Esophagus squamous epithelium (tissue), 5 donors: ENCODE measurements at regions not wholly inside any gene's neighbourhood (a gene's known extent, or its start where the extent isn't known, plus 50 kb on each side); places are given as distances from the start of the nearest gene placed in this dataset.

ENCODE experiments used
- DNase-seq: peaks from one replicate; lab custom pipeline; 2025; lab: John Stamatoyannopoulos, UW
- H3K27ac ChIP-seq, 4 donors: fragments of 200-600 bp; sonication (generic); one replicate each; pipeline ENCODE4 v1.5.1; 2016 to 2019; ENCODE audit warnings: mild to moderate bottlenecking in 1 of 4
- H3K27me3 ChIP-seq, 4 donors: fragments of 200-600 bp; sonication (generic); 1 replicate in 3 of 4; 2 replicates in 1 of 4; pipeline versions ENCODE4 v1.5.1 to v1.6.0; 2017 to 2021; ENCODE audit warnings: antibody characterized with exemption in 1 of 4
- H3K36me3 ChIP-seq, 3 donors: fragments of 200-600 bp; sonication (generic); one replicate each; pipeline ENCODE4 v1.5.1; 2016 to 2019
- H3K4me1 ChIP-seq, 3 donors: fragments of 200-600 bp; sonication (generic); one replicate each; pipeline ENCODE4 v1.5.1; 2017 to 2019
- H3K4me3 ChIP-seq, 4 donors: fragments of 200-600 bp; sonication (generic); 1 replicate in 3 of 4; 2 replicates in 1 of 4; pipeline ENCODE4 v1.5.1; 2016 to 2019; ENCODE audit warnings: mild to moderate bottlenecking in 2 of 4, moderate library complexity in 1 of 4
- H3K9me3 ChIP-seq, 3 donors: fragments of 200-600 bp; sonication (generic); one replicate each; pipeline ENCODE4 v1.5.1; 2016 to 2019
- CTCF ChIP-seq, 6 experiments: fragments of 450-650 bp in 4 of 6; fragments of 200-600 bp in 2 of 6; sonication (generic) in 2 of 6; IDR thresholded peaks; one replicate each; pipeline ENCODE4 v1.5.1; 2016 to 2019; ENCODE audit warnings: antibody characterized with exemption in 6 of 6, mild to moderate bottlenecking in 4 of 6, moderate library complexity in 4 of 6
- POLR2A ChIP-seq, 4 donors: fragments of 450-650 bp; IDR thresholded peaks; one replicate each; pipeline ENCODE4 v1.6.1; 2017; ENCODE audit warnings: antibody characterized with exemption in 4 of 4, mild to moderate bottlenecking in 4 of 4, moderate library complexity in 3 of 4
- WGBS, 2 donors: methylation state at CpG; one replicate each; pipeline ENCODE4 v1.1.5; 2018; 5-methylcytosine and 5-hydroxymethylcytosine counted together
- intact Hi-C: fragments of 100-400 bp; cut with DNase I; formaldehyde crosslinking; loops from one replicate; pipeline ENCODE4 v1.15.0; 2022
- donor health status: DM: yes; HTN: yes; CAD: no.

DNA sequence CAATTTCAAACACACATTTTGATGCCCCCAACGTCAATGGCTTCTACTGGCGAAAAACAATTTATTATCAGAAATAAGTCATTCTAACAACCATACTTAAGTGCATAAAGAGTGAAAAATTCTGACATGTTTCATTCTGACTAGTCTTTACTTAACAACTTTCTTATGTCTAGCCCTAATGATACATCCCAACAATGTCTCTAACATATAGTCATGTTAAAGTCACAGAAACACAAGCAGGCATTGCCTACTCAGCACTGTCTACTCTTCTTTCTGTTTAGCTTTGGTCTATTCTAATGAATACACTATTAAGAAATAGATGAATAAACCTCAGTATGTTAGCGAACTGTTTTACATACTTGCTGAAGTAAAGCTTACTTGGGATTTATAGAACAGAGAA, 105.8 kb upstream of the DUSP10 start:
- Histone ChIP-seq H3K36me3 (no peaks in the 10 kb centered on the region), H3K27ac (no peak overlapping the region), H3K9me3 (no peaks in the 10 kb centered on the region), H3K4me1 (peaks cover 6 to 47% (median 10%) of the 10 kb centered on the region in 3 donors), H3K27me3 (no peaks in the 10 kb centered on the region), H3K4me3 (no peak overlapping the region)
- WGBS, 2 donors: 83 to 87% methylated on average over 3 of the region's 3 CpGs
- no peak for DNase-seq
- TF ChIP-seq CTCF (IDR thresholded peaks at IDR 0.05): no peak
- no peak for TF ChIP-seq POLR2A (IDR thresholded peaks at IDR 0.05)
- intact Hi-C loops: no loop called here

- peak overlapping the region in 3 of 4 donors; percentile 14 to 56 (median 52) for H3K27ac ChIP-seq
- no peak overlapping the region for H3K4me3 ChIP-seq
- H3K9me3 ChIP-seq: no peaks in the 10 kb centered on the region
- H3K27me3 ChIP-seq: no peaks in the 10 kb centered on the region
- intact Hi-C loops: no loop called here
- no peak for TF ChIP-seq POLR2A (IDR thresholded peaks at IDR 0.05)
- peak in 1 of 6 experiments; percentile 34 for TF ChIP-seq CTCF (IDR thresholded peaks at IDR 0.05)
- WGBS, 2 donors: 37 to 42% methylated on average over 4 to 9 of the region's 9 CpGs
- H3K4me1 ChIP-seq: peaks cover 6 to 44% (median 10%) of the 10 kb centered on the region in 3 donors
- DNase-seq: no peak
- no peaks in the 10 kb centered on the region for H3K36me3 ChIP-seq
Observed at GRCh38 chr1:221845650-221846371, 103.9 kb upstream of the DUSP10 start.

DNA sequence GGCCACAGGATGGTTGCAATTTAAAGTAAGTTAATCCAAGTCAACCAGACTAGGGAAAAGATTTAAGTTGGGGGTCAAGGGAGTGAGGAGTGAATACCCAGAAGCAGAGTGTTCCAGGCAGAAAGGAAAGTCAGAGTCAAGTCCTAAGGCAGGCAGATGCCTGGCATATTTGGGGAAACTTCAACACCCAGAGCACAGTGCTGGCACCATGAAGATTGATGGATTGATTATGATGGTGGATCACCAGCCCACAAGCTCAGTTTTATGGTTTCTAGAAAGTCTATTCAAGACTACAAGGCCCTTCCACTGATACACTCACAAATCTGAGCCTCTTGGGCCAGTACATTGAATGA, 100.1 kb upstream of the DUSP10 start:
- Histone ChIP-seq H3K36me3 (no peaks in the 10 kb centered on the region), H3K9me3 (no peaks in the 10 kb centered on the region), H3K27me3 (no peaks in the 10 kb centered on the region), H3K4me3 (no peak overlapping the region), H3K4me1 (peaks cover 18 to 50% (median 20%) of the 10 kb centered on the region in 3 donors), H3K27ac (no peak overlapping the region)
- TF ChIP-seq CTCF (IDR thresholded peaks at IDR 0.05): no peak
- no peak for DNase-seq
- intact Hi-C loops: no loop called here

GRCh38 chr1:221841251-221841982, 99.5 kb upstream of the DUSP10 start:
- no peak for TF ChIP-seq CTCF (IDR thresholded peaks at IDR 0.05)
- no peak for TF ChIP-seq POLR2A (IDR thresholded peaks at IDR 0.05)
- WGBS, 2 donors: 63 to 65% methylated on average over 4 of the region's 4 CpGs
- no peak for DNase-seq
- Histone ChIP-seq H3K9me3 (no peaks in the 10 kb centered on the region), H3K27ac (peak overlapping the region in 1 of 4 donors; percentile 42), H3K27me3 (no peaks in the 10 kb centered on the region), H3K36me3 (no peaks in the 10 kb centered on the region), H3K4me1 (peaks cover 16 to 45% (median 20%) of the 10 kb centered on the region in 3 donors), H3K4me3 (no peak overlapping the region)
- intact Hi-C loops: no loop called here

DNA sequence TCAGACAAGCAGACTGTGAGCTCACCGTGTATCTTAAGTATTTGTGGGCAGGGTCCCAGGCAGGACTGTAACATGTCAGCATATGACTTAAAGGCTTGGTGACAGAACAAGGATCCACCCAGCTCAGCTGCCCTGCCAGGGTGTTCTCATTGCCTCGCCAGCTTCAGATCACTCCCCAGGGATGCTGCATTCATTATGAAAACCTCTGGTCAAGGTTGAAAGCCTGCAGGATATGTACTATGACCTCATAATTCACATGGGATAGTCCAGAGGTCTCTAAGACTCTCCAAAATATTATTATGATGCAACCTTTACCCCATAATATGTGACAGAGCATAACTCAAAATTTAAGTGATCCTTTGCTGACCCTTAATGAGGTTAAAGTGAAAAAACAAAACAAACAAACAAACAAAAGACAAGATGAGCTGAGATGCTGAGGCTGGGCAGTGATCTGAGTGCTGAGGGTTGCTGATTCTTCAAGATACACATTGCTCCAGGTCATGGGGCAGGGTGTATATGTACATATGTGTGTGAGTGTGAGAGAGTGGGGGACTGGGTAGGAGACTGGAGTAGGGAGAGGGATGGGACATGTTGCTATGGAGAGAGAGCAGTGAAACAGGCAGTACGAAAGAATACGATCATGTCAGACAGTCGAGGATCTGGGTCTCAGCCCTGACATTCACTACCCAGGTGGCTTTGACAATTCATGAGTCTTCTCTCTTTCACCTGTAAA, 98.8 kb upstream of the DUSP10 start:
- no peaks in the 10 kb centered on the region for H3K36me3 ChIP-seq
- H3K27me3 ChIP-seq: no peaks in the 10 kb centered on the region
- WGBS, 2 donors: 72 to 73% methylated on average over 5 of the region's 5 CpGs
- H3K4me3 ChIP-seq: no peak overlapping the region
- H3K27ac ChIP-seq: peak overlapping the region; percentile 49 to 74 (median 68)
- peaks cover 12 to 37% (median 14%) of the 10 kb centered on the region in 3 donors for H3K4me1 ChIP-seq
- TF ChIP-seq POLR2A (IDR thresholded peaks at IDR 0.05) (no peak), CTCF (IDR thresholded peaks at IDR 0.05) (no peak)
- no peak for DNase-seq
- H3K9me3 ChIP-seq: no peaks in the 10 kb centered on the region
- intact Hi-C loops: no loop called here
